WTC11 (cell line): ENCODE measurements at regions not wholly inside any gene's neighbourhood (a gene's known extent, or its start where the extent isn't known, plus 50 kb on each side); places are given as distances from the start of the nearest gene placed in this dataset.

Source experiments
- CREB1 ChIP-seq: sonication (generic); formaldehyde crosslinking; IDR thresholded peaks from 2 replicates; pipeline ENCODE4 v1.8.0; 2023; ENCODE audit warnings: mild to moderate bottlenecking, missing genetic modification reagents
- ETV6 ChIP-seq: sonication (generic); formaldehyde crosslinking; IDR thresholded peaks from 2 replicates; pipeline ENCODE4 v1.8.1; 2022; ENCODE audit warnings: mild to moderate bottlenecking, missing genetic modification reagents
- IRF2 ChIP-seq: sonication (generic); formaldehyde crosslinking; IDR thresholded peaks from 2 replicates; pipeline ENCODE4 v1.8.0; 2022; ENCODE audit warnings: low read depth, missing genetic modification reagents, borderline replicate concordance
- JUN ChIP-seq: sonication (generic); formaldehyde crosslinking; IDR thresholded peaks from 2 replicates; pipeline ENCODE4 v1.8.0; 2023; ENCODE audit warnings: mild to moderate bottlenecking, missing genetic modification reagents
- KAT7 ChIP-seq: sonication (generic); formaldehyde crosslinking; IDR thresholded peaks from 2 replicates; pipeline ENCODE4 v1.8.1; 2023; ENCODE audit warnings: missing genetic modification reagents, mild to moderate bottlenecking, borderline replicate concordance
- SMAD3 ChIP-seq: sonication (generic); formaldehyde crosslinking; IDR thresholded peaks from 2 replicates; pipeline ENCODE4 v1.8.0; 2022; ENCODE audit warnings: missing genetic modification reagents, mild to moderate bottlenecking, borderline replicate concordance
- ZNF671 ChIP-seq: fragments of 250-450 bp; sonication (Bioruptor Pico); IDR thresholded peaks from 2 replicates; pipeline ENCODE4 v1.8.0; 2021; ENCODE audit warnings: mild to moderate bottlenecking
- TF ChIP-seq, protein P1 (sequence below): sonication (generic); formaldehyde crosslinking; IDR thresholded peaks from 2 replicates; pipeline ENCODE4 v1.8.0; 2022; ENCODE audit warnings: mild to moderate bottlenecking, missing genetic modification reagents
- TF ChIP-seq, protein P2 (sequence below): fragments of 200-600 bp; IDR thresholded peaks from 2 replicates; pipeline ENCODE4 v1.8.0; 2022; ENCODE audit warnings: antibody characterized with exemption
- TF ChIP-seq, protein P3 (sequence below): sonication (generic); formaldehyde crosslinking; IDR thresholded peaks from 2 replicates; pipeline ENCODE4 v1.8.1; 2022; ENCODE audit warnings: low read depth, missing genetic modification reagents, borderline replicate concordance
- TF ChIP-seq, protein P4 (sequence below): sonication (generic); formaldehyde crosslinking; IDR thresholded peaks from 2 replicates; pipeline ENCODE4 v1.8.1; 2023; ENCODE audit warnings: mild to moderate bottlenecking, missing genetic modification reagents, moderate library complexity
- TF ChIP-seq, protein P5 (sequence below): sonication (generic); formaldehyde crosslinking; IDR thresholded peaks from 2 replicates; pipeline ENCODE4 v1.8.1; 2022; ENCODE audit warnings: low read depth, mild to moderate bottlenecking, moderate library complexity, missing genetic modification reagents, borderline replicate concordance
- TF ChIP-seq, protein P6 (sequence below): fragments of 250-450 bp; sonication (Bioruptor Pico); IDR thresholded peaks from 2 replicates; pipeline ENCODE4 v1.9.0; 2021; ENCODE audit warnings: moderate library complexity, mild to moderate bottlenecking, inconsistent platforms, borderline replicate concordance
- TF ChIP-seq, protein P7 (sequence below): sonication (generic); formaldehyde crosslinking; conservative IDR thresholded peaks from 2 replicates; pipeline ENCODE4 v1.8.1; 2022; ENCODE audit warnings: mild to moderate bottlenecking, missing genetic modification reagents

DNA sequence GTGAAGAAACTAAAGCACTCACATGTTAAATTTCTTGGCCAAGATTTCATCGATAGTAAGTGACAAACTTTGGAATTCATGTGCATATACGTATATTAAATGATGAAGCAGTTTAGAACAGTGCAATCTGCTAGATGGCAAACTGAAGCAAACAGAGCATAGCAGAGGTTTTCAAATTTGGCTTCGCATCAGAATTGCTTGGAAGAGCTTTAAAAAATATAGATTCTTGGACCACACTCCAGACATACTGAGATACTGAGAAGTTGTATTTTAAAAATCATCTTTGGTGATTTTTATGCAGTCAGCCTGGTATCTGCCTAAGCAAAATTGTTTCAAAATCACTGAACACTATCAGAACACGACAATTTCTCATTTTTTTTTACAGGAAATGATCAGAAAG, 709.2 kb downstream of the PLA2G4A start:
- TF ChIP-seq, protein P1, sequence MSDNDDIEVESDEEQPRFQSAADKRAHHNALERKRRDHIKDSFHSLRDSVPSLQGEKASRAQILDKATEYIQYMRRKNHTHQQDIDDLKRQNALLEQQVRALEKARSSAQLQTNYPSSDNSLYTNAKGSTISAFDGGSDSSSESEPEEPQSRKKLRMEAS (CRISPR knock-in tag), result no peak
- TF ChIP-seq, protein P2, sequence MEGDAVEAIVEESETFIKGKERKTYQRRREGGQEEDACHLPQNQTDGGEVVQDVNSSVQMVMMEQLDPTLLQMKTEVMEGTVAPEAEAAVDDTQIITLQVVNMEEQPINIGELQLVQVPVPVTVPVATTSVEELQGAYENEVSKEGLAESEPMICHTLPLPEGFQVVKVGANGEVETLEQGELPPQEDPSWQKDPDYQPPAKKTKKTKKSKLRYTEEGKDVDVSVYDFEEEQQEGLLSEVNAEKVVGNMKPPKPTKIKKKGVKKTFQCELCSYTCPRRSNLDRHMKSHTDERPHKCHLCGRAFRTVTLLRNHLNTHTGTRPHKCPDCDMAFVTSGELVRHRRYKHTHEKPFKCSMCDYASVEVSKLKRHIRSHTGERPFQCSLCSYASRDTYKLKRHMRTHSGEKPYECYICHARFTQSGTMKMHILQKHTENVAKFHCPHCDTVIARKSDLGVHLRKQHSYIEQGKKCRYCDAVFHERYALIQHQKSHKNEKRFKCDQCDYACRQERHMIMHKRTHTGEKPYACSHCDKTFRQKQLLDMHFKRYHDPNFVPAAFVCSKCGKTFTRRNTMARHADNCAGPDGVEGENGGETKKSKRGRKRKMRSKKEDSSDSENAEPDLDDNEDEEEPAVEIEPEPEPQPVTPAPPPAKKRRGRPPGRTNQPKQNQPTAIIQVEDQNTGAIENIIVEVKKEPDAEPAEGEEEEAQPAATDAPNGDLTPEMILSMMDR, result no peak
- no peak for TF ChIP-seq IRF2
- TF ChIP-seq JUN (CRISPR knock-in tag), result no peak
- TF ChIP-seq, protein P3, sequence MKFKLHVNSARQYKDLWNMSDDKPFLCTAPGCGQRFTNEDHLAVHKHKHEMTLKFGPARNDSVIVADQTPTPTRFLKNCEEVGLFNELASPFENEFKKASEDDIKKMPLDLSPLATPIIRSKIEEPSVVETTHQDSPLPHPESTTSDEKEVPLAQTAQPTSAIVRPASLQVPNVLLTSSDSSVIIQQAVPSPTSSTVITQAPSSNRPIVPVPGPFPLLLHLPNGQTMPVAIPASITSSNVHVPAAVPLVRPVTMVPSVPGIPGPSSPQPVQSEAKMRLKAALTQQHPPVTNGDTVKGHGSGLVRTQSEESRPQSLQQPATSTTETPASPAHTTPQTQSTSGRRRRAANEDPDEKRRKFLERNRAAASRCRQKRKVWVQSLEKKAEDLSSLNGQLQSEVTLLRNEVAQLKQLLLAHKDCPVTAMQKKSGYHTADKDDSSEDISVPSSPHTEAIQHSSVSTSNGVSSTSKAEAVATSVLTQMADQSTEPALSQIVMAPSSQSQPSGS, result no peak
- TF ChIP-seq CREB1 (CRISPR knock-in tag), result no peak
- TF ChIP-seq, protein P4, sequence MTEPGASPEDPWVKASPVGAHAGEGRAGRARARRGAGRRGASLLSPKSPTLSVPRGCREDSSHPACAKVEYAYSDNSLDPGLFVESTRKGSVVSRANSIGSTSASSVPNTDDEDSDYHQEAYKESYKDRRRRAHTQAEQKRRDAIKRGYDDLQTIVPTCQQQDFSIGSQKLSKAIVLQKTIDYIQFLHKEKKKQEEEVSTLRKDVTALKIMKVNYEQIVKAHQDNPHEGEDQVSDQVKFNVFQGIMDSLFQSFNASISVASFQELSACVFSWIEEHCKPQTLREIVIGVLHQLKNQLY, result no peak
- no peak for TF ChIP-seq ZNF671 (CRISPR knock-in tag)
- no peak for TF ChIP-seq ETV6
- TF ChIP-seq, protein P5, sequence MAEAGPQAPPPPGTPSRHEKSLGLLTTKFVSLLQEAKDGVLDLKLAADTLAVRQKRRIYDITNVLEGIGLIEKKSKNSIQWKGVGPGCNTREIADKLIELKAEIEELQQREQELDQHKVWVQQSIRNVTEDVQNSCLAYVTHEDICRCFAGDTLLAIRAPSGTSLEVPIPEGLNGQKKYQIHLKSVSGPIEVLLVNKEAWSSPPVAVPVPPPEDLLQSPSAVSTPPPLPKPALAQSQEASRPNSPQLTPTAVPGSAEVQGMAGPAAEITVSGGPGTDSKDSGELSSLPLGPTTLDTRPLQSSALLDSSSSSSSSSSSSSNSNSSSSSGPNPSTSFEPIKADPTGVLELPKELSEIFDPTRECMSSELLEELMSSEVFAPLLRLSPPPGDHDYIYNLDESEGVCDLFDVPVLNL (CRISPR knock-in tag), result no peak
- TF ChIP-seq, protein P6, sequence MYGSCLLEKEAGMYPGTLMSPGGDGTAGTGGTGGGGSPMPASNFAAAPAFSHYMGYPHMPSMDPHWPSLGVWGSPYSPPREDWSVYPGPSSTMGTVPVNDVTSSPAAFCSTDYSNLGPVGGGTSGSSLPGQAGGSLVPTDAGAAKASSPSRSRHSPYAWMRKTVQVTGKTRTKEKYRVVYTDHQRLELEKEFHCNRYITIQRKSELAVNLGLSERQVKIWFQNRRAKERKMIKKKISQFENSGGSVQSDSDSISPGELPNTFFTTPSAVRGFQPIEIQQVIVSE (CRISPR knock-in tag), result no peak
- TF ChIP-seq SMAD3 (CRISPR knock-in tag), result no peak
- TF ChIP-seq KAT7 (CRISPR knock-in tag), result no peak
- TF ChIP-seq, protein P7, sequence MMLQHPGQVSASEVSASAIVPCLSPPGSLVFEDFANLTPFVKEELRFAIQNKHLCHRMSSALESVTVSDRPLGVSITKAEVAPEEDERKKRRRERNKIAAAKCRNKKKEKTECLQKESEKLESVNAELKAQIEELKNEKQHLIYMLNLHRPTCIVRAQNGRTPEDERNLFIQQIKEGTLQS (CRISPR knock-in tag), result no peak
